GM06990 (cell line): ENCODE measurements at regions not wholly inside any gene's neighbourhood (a gene's known extent, or its start where the extent isn't known, plus 50 kb on each side); places are given as distances from the start of the nearest gene placed in this dataset.

Experiments
- DNase-seq: peaks from one replicate; pipeline ENCODE4 v3.0.0-alpha.2; 2011; ENCODE audit not compliant: insufficient read length; ENCODE audit errors: extremely low read depth
- H3K27me3 ChIP-seq: replicated peaks from 2 replicates; pipeline ENCODE4 v1.6.0; 2011; ENCODE audit warnings: low read length; ENCODE audit not compliant: control insufficient read depth, insufficient read depth
- H3K36me3 ChIP-seq: 2 replicates; pipeline ENCODE4 v1.5.1; 2011; ENCODE audit warnings: low read length; ENCODE audit not compliant: control insufficient read depth, insufficient read depth
- H3K4me3 ChIP-seq: replicated peaks from 2 replicates; pipeline ENCODE4 v1.5.1; 2011; ENCODE audit warnings: low read depth, mild to moderate bottlenecking, control low read depth, low read length
- CTCF ChIP-seq: IDR thresholded peaks from 2 replicates; pipeline ENCODE4 v1.5.1; 2011; ENCODE audit warnings: low read length, control low read depth, mild to moderate bottlenecking, inconsistent platforms; ENCODE audit not compliant: insufficient read depth, poor library complexity, severe bottlenecking

- no peak for TF ChIP-seq CTCF
- DNase-seq, result no peak
Observed at GRCh38 chr17:34721326-34721725, 141.9 kb downstream of the TMEM132E start.

DNA sequence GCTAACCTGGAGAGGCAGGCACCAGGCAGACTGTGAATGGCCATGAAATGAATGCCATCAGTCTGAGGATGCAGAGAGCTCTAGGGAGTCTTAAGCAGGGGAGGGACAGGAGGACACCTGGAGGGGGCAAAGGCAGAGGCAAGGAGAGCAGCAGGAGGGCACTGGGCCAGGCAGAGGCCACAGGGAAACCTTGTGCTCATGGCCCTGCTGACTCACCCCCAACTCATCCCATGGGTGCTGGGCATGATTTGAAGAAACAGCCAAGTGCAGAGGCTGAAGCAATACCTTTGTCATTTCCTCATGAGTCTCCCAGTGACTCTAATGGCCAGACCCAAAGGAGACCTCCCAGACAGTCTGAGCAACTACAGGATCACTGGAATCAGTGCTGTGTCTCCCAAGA is 141.4 kb downstream of the TMEM132E start:
- Histone ChIP-seq H3K36me3 (no peaks in the 10 kb centered on the region), H3K27me3 (peaks cover 2% of the 10 kb centered on the region), H3K4me3 (no peak overlapping the region)
- TF ChIP-seq CTCF, result no peak
- DNase-seq, result no peak

More at GRCh38 chr17:34721326-34721725, 141.9 kb downstream of the TMEM132E start:
- H3K36me3 ChIP-seq, result no peaks in the 10 kb centered on the region
- peaks cover 2% of the 10 kb centered on the region for H3K27me3 ChIP-seq
- H3K4me3 ChIP-seq, result no peak overlapping the region

- Histone ChIP-seq H3K4me3 (no peak overlapping the region), H3K27me3 (peaks cover 2% of the 10 kb centered on the region), H3K36me3 (no peaks in the 10 kb centered on the region)
- TF ChIP-seq CTCF, result no peak
- DNase-seq, result no peak
Observed at GRCh38 chr17:34719569-34719968, 140.2 kb downstream of the TMEM132E start.

GRCh38 chr17:34717092-34717491 is 137.7 kb downstream of the TMEM132E start:
- H3K4me3 ChIP-seq, result no peak overlapping the region
- no peak for TF ChIP-seq CTCF
- no peaks in the 10 kb centered on the region for H3K36me3 ChIP-seq
- peaks cover 2% of the 10 kb centered on the region for H3K27me3 ChIP-seq
- no peak for DNase-seq

DNA sequence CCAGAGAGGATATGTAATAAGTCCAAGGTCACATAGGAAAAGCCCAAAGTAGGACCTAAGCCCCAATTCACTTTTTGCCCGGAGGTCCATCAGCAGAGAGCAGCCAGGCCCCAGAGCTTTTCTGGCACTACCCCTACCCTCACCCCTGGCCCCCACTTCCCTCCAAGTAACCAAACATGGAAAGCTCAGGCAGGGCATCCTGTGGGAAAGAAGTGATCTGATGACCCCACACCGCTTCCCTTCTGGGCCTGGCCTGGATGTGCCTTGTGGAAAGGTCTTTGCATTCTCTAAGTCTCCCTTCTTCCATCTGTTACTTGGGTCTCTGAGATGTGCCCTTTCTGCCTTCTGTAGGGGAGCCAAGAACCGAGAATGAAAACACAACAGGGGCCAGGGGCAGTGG is 136.9 kb downstream of the TMEM132E start:
- Histone ChIP-seq H3K36me3 (no peaks in the 10 kb centered on the region), H3K4me3 (no peak overlapping the region), H3K27me3 (peaks cover 2% of the 10 kb centered on the region)
- TF ChIP-seq CTCF, result no peak
- DNase-seq, result no peak

DNA sequence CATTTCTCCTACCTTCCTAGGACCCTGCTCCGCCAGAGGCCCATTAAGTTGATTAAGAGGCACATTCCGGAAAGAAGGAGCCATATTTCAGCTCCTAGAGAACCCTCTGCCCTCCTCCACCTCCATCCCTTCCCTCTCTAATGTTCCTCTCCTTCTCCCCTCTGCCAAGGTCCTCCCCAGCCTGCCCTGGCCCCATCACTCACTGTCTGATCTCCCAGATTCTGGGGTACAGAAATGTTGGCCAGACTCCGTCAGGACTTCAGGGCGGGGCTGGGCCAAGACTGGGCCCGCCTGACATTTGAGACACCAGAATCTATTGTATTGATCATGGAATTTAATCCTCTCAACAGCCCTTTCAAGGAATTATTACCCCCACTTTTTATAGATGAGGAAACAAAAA is 136.1 kb downstream of the TMEM132E start:
- no peak for DNase-seq
- H3K36me3 ChIP-seq, result no peaks in the 10 kb centered on the region
- H3K27me3 ChIP-seq, result no peaks in the 10 kb centered on the region; the same call in 1 of the 2 replicates
- no peak overlapping the region for H3K4me3 ChIP-seq
- TF ChIP-seq CTCF, result no peak
